H9 (cell line): ENCODE measurements at regions not wholly inside any gene's neighbourhood (a gene's known extent, or its start where the extent isn't known, plus 50 kb on each side); places are given as distances from the start of the nearest gene placed in this dataset.

Source experiments
- DNase-seq: peaks from one replicate; pipeline ENCODE4 v3.0.0-alpha.2; 2017
- H2AFZ ChIP-seq: one replicate; pipeline ENCODE4 v1.6.1; 2013; ENCODE audit warnings: mild to moderate bottlenecking, low read length, control low read depth, moderate library complexity
- H2AK5ac ChIP-seq: 2 replicates; pipeline ENCODE4 v1.6.1; 2013; ENCODE audit warnings: low read length, control low read depth, mixed read lengths; ENCODE audit not compliant: insufficient read length
- H2BK120ac ChIP-seq: one replicate; pipeline ENCODE4 v1.6.1; 2013; ENCODE audit warnings: low read depth, mild to moderate bottlenecking, low read length, control low read depth, inconsistent platforms; ENCODE audit not compliant: poor library complexity, severe bottlenecking
- H2BK12ac ChIP-seq: 2 replicates; pipeline ENCODE4 v1.6.1; 2013; ENCODE audit warnings: low read length, control low read depth, mixed read lengths, low read depth; ENCODE audit not compliant: insufficient read length
- H2BK15ac ChIP-seq: 2 replicates; pipeline ENCODE4 v1.6.1; 2013; ENCODE audit warnings: low read depth, low read length, control low read depth
- H2BK20ac ChIP-seq: one replicate; pipeline ENCODE4 v1.6.1; 2013; ENCODE audit warnings: low read depth, mild to moderate bottlenecking, low read length, control low read depth, inconsistent platforms; ENCODE audit not compliant: poor library complexity, severe bottlenecking
- H2BK5ac ChIP-seq: 2 replicates; pipeline ENCODE4 v1.6.1; 2013; ENCODE audit warnings: low read length, control low read depth, mixed read lengths; ENCODE audit not compliant: insufficient read length
- H3K14ac ChIP-seq: 2 replicates; pipeline ENCODE4 v1.6.1; 2013; ENCODE audit warnings: low read length, control low read depth; ENCODE audit not compliant: insufficient read depth
- H3K18ac ChIP-seq: 2 replicates; pipeline ENCODE4 v1.6.1; 2013; ENCODE audit warnings: low read depth, mild to moderate bottlenecking, mixed read lengths, low read length, control low read depth; ENCODE audit not compliant: insufficient read length
- H3K23ac ChIP-seq: 2 replicates; pipeline ENCODE4 v1.6.1; 2013; ENCODE audit warnings: low read length, control low read depth, mixed read lengths, low read depth; ENCODE audit not compliant: insufficient read length
- H3K23me2 ChIP-seq: 2 replicates; pipeline ENCODE4 v1.6.1; 2013; ENCODE audit warnings: low read depth, mild to moderate bottlenecking, mixed read lengths, low read length, control low read depth; ENCODE audit not compliant: insufficient read length, poor library complexity, severe bottlenecking
- H3K27ac ChIP-seq: 2 replicates; pipeline ENCODE4 v1.5.1; 2013; ENCODE audit warnings: low read length, control low read depth, mixed read lengths, low read depth; ENCODE audit not compliant: insufficient read length
- H3K27me3 ChIP-seq: 2 replicates; pipeline ENCODE4 v1.6.1; 2013; ENCODE audit warnings: low read length, control low read depth, inconsistent platforms; ENCODE audit not compliant: insufficient read depth
- H3K4ac ChIP-seq: 2 replicates; pipeline ENCODE4 v1.6.1; 2013; ENCODE audit warnings: low read depth, mild to moderate bottlenecking, control low read depth, inconsistent platforms, low read length, moderate library complexity
- H3K4me1 ChIP-seq: 2 replicates; pipeline ENCODE4 v1.6.1; 2013; ENCODE audit warnings: low read length, control low read depth, inconsistent platforms; ENCODE audit not compliant: insufficient read depth
- H3K4me2 ChIP-seq: 2 replicates; pipeline ENCODE4 v1.6.1; 2013; ENCODE audit warnings: low read length, control low read depth, mixed read lengths; ENCODE audit not compliant: insufficient read length, insufficient read depth
- H3K56ac ChIP-seq: 2 replicates; pipeline ENCODE4 v1.6.1; 2013; ENCODE audit warnings: low read depth, mild to moderate bottlenecking, mixed read lengths, low read length, control low read depth; ENCODE audit not compliant: insufficient read length
- H3K79me1 ChIP-seq: 2 replicates; pipeline ENCODE4 v1.6.1; 2013; ENCODE audit warnings: low read depth, mild to moderate bottlenecking, moderate library complexity, low read length, control low read depth, inconsistent platforms; ENCODE audit not compliant: insufficient read depth, poor library complexity, severe bottlenecking
- H3K79me2 ChIP-seq: 2 replicates; pipeline ENCODE4 v1.6.1; 2013; ENCODE audit warnings: low read length, control low read depth, inconsistent platforms; ENCODE audit not compliant: insufficient read depth
- H3K9ac ChIP-seq: 2 replicates; pipeline ENCODE4 v1.6.1; 2013; ENCODE audit warnings: low read length, control low read depth, mixed read lengths; ENCODE audit not compliant: insufficient read length; ENCODE audit errors: extremely low read depth
- H3K9me3 ChIP-seq: one replicate; pipeline ENCODE4 v1.6.1; 2013; ENCODE audit warnings: low read depth, low read length, inconsistent platforms; ENCODE audit not compliant: control insufficient read depth
- H3T11ph ChIP-seq: one replicate; pipeline ENCODE4 v1.6.1; 2013; ENCODE audit warnings: mild to moderate bottlenecking, low read length, control low read depth, inconsistent platforms
- H4K20me1 ChIP-seq: one replicate; pipeline ENCODE4 v1.6.1; 2013; ENCODE audit not compliant: control insufficient read depth, insufficient read length, insufficient read depth
- H4K5ac ChIP-seq: 2 replicates; pipeline ENCODE4 v1.6.1; 2013; ENCODE audit warnings: low read depth, mild to moderate bottlenecking, mixed read lengths, low read length, control low read depth; ENCODE audit not compliant: insufficient read length
- H4K8ac ChIP-seq: replicated peaks from 2 replicates; pipeline ENCODE4 v1.6.1; 2013; ENCODE audit warnings: low read length, control low read depth, mixed read lengths, low read depth; ENCODE audit not compliant: insufficient read length
- H4K91ac ChIP-seq: 2 replicates; pipeline ENCODE4 v1.6.1; 2013; ENCODE audit warnings: low read depth, mild to moderate bottlenecking, moderate library complexity, mixed read lengths, low read length, control low read depth; ENCODE audit not compliant: insufficient read length
- H3K27ac Mint-ChIP-seq, 3 experiments: 2 replicates in 2 of 3; 3 replicates in 1 of 3; pipeline ENCODE4 v1.8.0; 2020 to 2021; ENCODE audit warnings: mixed read lengths in 3 of 3, mild to moderate bottlenecking in 1 of 3, moderate library complexity in 1 of 3
- H3K27me3 Mint-ChIP-seq: 2 replicates; pipeline ENCODE4 v1.8.0; 2021; ENCODE audit warnings: low read depth, mild to moderate bottlenecking, moderate library complexity, mixed read lengths
- H3K36me3 Mint-ChIP-seq, 3 experiments: 2 replicates in 2 of 3; 3 replicates in 1 of 3; pipeline ENCODE4 v1.8.0; 2020 to 2021; ENCODE audit warnings: low read depth in 3 of 3, mixed read lengths in 3 of 3; ENCODE audit not compliant: insufficient read depth in 1 of 3
- H3K4me1 Mint-ChIP-seq, 2 experiments: 2 replicates each; pipeline ENCODE4 v1.8.0; 2020; ENCODE audit warnings: mixed read lengths in 2 of 2
- H3K4me3 Mint-ChIP-seq, 2 experiments: 2 replicates in 1 of 2; 3 replicates in 1 of 2; pipeline ENCODE4 v1.8.0; 2020 to 2021; ENCODE audit warnings: mild to moderate bottlenecking in 2 of 2, mixed read lengths in 2 of 2, moderate library complexity in 1 of 2
- H3K9me3 Mint-ChIP-seq, 2 experiments: 2 replicates in 1 of 2; 3 replicates in 1 of 2; pipeline ENCODE4 v1.8.0; 2020; ENCODE audit warnings: mild to moderate bottlenecking in 2 of 2, mixed read lengths in 2 of 2, moderate library complexity in 1 of 2
- WGBS: extraction: QIAGEN DNeasy Blood & Tissue Kit; methylation state at CpG from one replicate; pipeline ENCODE4 v1.1.7; 2013; ENCODE audit warnings: missing lambda C conversion rate, low lambda C conversion rate, mixed read lengths; ENCODE audit not compliant: insufficient read length; ENCODE audit errors: extremely low coverage; 5-methylcytosine and 5-hydroxymethylcytosine counted together
- TF ChIP-seq, protein P1 (sequence below): fragments of 200-600 bp; sonication (generic); conservative IDR thresholded peaks from 3 replicates; pipeline ENCODE4 v1.8.0; 2021; ENCODE audit warnings: antibody characterized with exemption, mild to moderate bottlenecking

GRCh38 chr15:95259965-95260364 lies 1028.6 kb downstream of the MCTP2 start:
- no peak overlapping the region for H3K27ac Mint-ChIP-seq
- Histone ChIP-seq H4K5ac (no peak overlapping the region), H4K8ac (no peak overlapping the region), H2BK12ac (no peak overlapping the region), H3K27me3 (no peaks in the 10 kb centered on the region), H3K4ac (no peak overlapping the region), H2BK15ac (no peak overlapping the region), H2BK20ac (no peak overlapping the region), H4K20me1 (no peaks in the 10 kb centered on the region), H3T11ph (no peak overlapping the region), H2AFZ (peak overlapping the region; percentile 77), H3K79me1 (no peaks in the 10 kb centered on the region), H3K18ac (no peak overlapping the region), H2BK120ac (no peak overlapping the region), H3K27ac (no peak overlapping the region), H3K23ac (no peak overlapping the region), H3K23me2 (no peaks in the 10 kb centered on the region), H3K9ac (no peak overlapping the region), H3K79me2 (no peaks in the 10 kb centered on the region), H2BK5ac (no peak overlapping the region), H4K91ac (no peak overlapping the region), H3K9me3 (no peaks in the 10 kb centered on the region), H3K14ac (no peak overlapping the region), H3K4me2 (no peak overlapping the region), H3K4me1 (no peaks in the 10 kb centered on the region), H3K56ac (no peak overlapping the region), H2AK5ac (no peak overlapping the region)
- TF ChIP-seq, protein P1, sequence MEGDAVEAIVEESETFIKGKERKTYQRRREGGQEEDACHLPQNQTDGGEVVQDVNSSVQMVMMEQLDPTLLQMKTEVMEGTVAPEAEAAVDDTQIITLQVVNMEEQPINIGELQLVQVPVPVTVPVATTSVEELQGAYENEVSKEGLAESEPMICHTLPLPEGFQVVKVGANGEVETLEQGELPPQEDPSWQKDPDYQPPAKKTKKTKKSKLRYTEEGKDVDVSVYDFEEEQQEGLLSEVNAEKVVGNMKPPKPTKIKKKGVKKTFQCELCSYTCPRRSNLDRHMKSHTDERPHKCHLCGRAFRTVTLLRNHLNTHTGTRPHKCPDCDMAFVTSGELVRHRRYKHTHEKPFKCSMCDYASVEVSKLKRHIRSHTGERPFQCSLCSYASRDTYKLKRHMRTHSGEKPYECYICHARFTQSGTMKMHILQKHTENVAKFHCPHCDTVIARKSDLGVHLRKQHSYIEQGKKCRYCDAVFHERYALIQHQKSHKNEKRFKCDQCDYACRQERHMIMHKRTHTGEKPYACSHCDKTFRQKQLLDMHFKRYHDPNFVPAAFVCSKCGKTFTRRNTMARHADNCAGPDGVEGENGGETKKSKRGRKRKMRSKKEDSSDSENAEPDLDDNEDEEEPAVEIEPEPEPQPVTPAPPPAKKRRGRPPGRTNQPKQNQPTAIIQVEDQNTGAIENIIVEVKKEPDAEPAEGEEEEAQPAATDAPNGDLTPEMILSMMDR = no peak
- no peaks in the 10 kb centered on the region for H3K27me3 Mint-ChIP-seq
- no peaks in the 10 kb centered on the region for H3K9me3 Mint-ChIP-seq
- H3K36me3 Mint-ChIP-seq = no peaks in the 10 kb centered on the region
- DNase-seq = peak; percentile 31
- no CpG with 5 or more reads among the region's 3 CpGs for WGBS
- H3K4me3 Mint-ChIP-seq = no peak overlapping the region
- peaks cover 6% of the 10 kb centered on the region in 2 experiments for H3K4me1 Mint-ChIP-seq
